ENCODE measurements at regions not wholly inside any gene's neighbourhood (a gene's known extent, or its start where the extent isn't known, plus 50 kb on each side); places are given as distances from the start of the nearest gene placed in this dataset.

DNA sequence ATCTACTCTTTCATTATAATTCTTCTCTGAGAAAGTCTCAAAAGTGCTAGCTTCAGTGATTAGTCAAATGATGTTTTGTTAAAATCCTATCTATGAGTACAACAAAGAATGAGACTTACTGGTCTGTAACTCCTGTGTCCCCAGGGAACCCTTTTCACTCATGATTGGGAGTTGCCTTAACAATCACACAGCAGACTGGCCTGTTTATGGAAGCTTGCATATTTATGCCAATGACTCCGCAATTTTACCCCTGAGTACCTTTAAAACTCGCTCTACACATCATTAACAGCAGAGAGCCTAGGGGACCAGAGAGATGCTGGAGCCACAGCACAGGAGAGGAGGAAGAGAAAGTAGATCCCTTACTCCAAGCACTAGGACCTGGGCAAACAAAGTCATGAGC lies 628.1 kb downstream of the IGSF11 start:
- no peaks in the 10 kb centered on the region for H3K4me1 ChIP-seq (replicated peaks in 1 of 4; ENCODE audit: control insufficient read depth in 3 of 4, insufficient read depth in 4 of 4, low read length in 3 of 4)
- no peaks in the 10 kb centered on the region for H3K79me1 ChIP-seq (ENCODE audit: low read depth, low read length)
- H3K9ac ChIP-seq (replicated peaks in 1 of 4; ENCODE audit: extremely low read depth in 1 of 4, low read depth in 3 of 4, low read length in 3 of 4) = no peak overlapping the region
- no peak overlapping the region for H3K4me3 ChIP-seq (ENCODE audit: extremely low read depth in 1 of 4, insufficient read depth in 2 of 4, low read depth in 3 of 4, low read length in 4 of 4)
- H2BK120ac ChIP-seq (replicated peaks; ENCODE audit: low read depth, low read length) = no peak overlapping the region
- CTCF ChIA-PET (ENCODE audit: partially characterized antibody) = no interaction called here
- H4K91ac ChIP-seq (replicated peaks; ENCODE audit: insufficient read length, low read length) = no peak overlapping the region
- H2AK5ac ChIP-seq (ENCODE audit: low read depth, low read length) = no peak overlapping the region
- H3K79me2 ChIP-seq (ENCODE audit: control insufficient read depth in 1 of 2, insufficient read depth in 2 of 2, low read length in 2 of 2) = no peaks in the 10 kb centered on the region
- H3K56ac ChIP-seq (replicated peaks; ENCODE audit: insufficient read length, low read depth, low read length) = no peak overlapping the region
- H4K5ac ChIP-seq (ENCODE audit: insufficient read length, low read depth, low read length) = no peak overlapping the region
- H3K23me2 ChIP-seq (ENCODE audit: low read depth, low read length) = no peaks in the 10 kb centered on the region
- no peak overlapping the region for H3K4me2 ChIP-seq (ENCODE audit: insufficient read depth in 1 of 2, low read depth in 2 of 2, low read length in 2 of 2)
- TF ChIP-seq JUN (IDR thresholded peaks at IDR 0.05; ENCODE audit: low read depth, low read length) (no peak), TAF7 (optimal IDR thresholded peaks at IDR 0.05; ENCODE audit: borderline replicate concordance, low read depth, low read length) (no peak), HDAC2 (IDR thresholded peaks at IDR 0.05; ENCODE audit: borderline replicate concordance in 1 of 2, low read depth in 2 of 2, low read length in 2 of 2) (no peak), TAF1 (IDR thresholded peaks at IDR 0.05; ENCODE audit: low read depth, low read length) (no peak)
- no peak overlapping the region for H3K23ac ChIP-seq (ENCODE audit: insufficient read length)
- DNase-seq (ENCODE audit: low read depth in 1 of 2, low spot score in 2 of 2) = no peak
- WGBS, 2 experiments (ENCODE audit: extremely low coverage in 1 of 2, insufficient coverage in 1 of 2, insufficient read length in 1 of 2, insufficient replicate concordance in 2 of 2, low coverage in 1 of 2, low lambda C conversion rate in 2 of 2, missing lambda C conversion rate in 1 of 2) = 93% methylated on average over 2 of the region's 2 CpGs; no CpG with 5 or more reads in 1 of the 2 experiments
- no peak overlapping the region for H4K8ac ChIP-seq (ENCODE audit: extremely low read depth, insufficient read depth, low read length)
- H2BK20ac ChIP-seq (ENCODE audit: low read length) = no peak overlapping the region
- no peak overlapping the region for H3K27ac ChIP-seq (ENCODE audit: low read depth, low read length)
- no peak overlapping the region for H2BK12ac ChIP-seq (ENCODE audit: low read depth, low read length)
- no peaks in the 10 kb centered on the region for H3K27me3 ChIP-seq (replicated peaks in 1 of 4; ENCODE audit: control insufficient read depth in 3 of 4, extremely low read depth in 1 of 4, insufficient read depth in 3 of 4, low read length in 3 of 4)
- FAIRE-seq = no peak
- POLR2A ChIA-PET (ENCODE audit: partially characterized antibody) = no interaction called here
- no peak overlapping the region for H3K14ac ChIP-seq (ENCODE audit: insufficient read length)
- no peaks in the 10 kb centered on the region for H3K9me3 ChIP-seq (ENCODE audit: insufficient read depth in 2 of 2, low read depth in 1 of 2, low read length in 1 of 2)
- no peak overlapping the region for H2BK15ac ChIP-seq (ENCODE audit: low read length)
- H3K4ac ChIP-seq (replicated peaks; ENCODE audit: insufficient read length, low read depth, low read length) = no peak overlapping the region
- H3K36me3 ChIP-seq (ENCODE audit: control insufficient read depth in 2 of 4, insufficient read depth in 4 of 4, low read length in 3 of 4) = no peaks in the 10 kb centered on the region
- H4K20me1 ChIP-seq (replicated peaks in 1 of 2; ENCODE audit: control insufficient read depth in 1 of 2, insufficient read depth in 2 of 2, low read length in 2 of 2) = no peaks in the 10 kb centered on the region
- peak overlapping the region; percentile 54 for H2AFZ ChIP-seq (ENCODE audit: low read length)
- H2BK5ac ChIP-seq (ENCODE audit: low read depth, low read length) = no peak overlapping the region
- H3K18ac ChIP-seq (ENCODE audit: extremely low read depth, low read length) = no peak overlapping the region
